ENCODE measurements at regions not wholly inside any gene's neighbourhood (a gene's known extent, or its start where the extent isn't known, plus 50 kb on each side); places are given as distances from the start of the nearest gene placed in this dataset.
"Not testable (repeated sequence)": the region's sequence is repeated elsewhere in the genome, so short reads cannot be mapped to it uniquely, and the experiment has no call there.

DNA sequence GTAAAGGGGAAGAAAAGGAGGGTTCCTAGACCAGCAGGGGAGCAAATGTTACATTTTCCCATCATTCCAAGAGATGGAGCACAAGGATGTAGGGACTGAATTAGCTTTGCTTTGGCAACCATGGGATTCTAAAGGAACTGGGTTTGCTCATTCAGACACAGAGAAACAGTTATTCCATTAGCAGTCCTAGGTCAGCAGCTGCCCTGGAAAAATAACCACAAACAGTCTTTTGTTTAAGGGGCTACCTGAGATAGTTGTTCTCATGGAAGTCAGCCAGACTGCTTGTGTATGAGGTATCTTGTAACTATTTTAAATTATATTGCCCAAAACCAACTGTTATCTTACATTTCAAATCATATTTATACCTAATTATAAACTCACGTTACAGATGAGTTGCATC, 58.4 kb upstream of the VCAM1 start (continued):
- TF ChIP-seq, protein P1, sequence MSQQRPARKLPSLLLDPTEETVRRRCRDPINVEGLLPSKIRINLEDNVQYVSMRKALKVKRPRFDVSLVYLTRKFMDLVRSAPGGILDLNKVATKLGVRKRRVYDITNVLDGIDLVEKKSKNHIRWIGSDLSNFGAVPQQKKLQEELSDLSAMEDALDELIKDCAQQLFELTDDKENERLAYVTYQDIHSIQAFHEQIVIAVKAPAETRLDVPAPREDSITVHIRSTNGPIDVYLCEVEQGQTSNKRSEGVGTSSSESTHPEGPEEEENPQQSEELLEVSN (IDR thresholded peaks at IDR 0.05), result no peak
- TF ChIP-seq KDM5A (IDR thresholded peaks at IDR 0.05; ENCODE audit: low read length) (no peak), CBX8 (IDR thresholded peaks at IDR 0.05; ENCODE audit: borderline replicate concordance, low read depth, low read length) (no peak)
- TF ChIP-seq, protein P2, sequence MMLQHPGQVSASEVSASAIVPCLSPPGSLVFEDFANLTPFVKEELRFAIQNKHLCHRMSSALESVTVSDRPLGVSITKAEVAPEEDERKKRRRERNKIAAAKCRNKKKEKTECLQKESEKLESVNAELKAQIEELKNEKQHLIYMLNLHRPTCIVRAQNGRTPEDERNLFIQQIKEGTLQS (IDR thresholded peaks at IDR 0.05; ENCODE audit: insufficient read depth, low read depth, low read length), result no peak

- H3K27ac ChIP-seq (ENCODE audit: low read depth, low read length); H2AFZ ChIP-seq (ENCODE audit: low read length); H4K5ac ChIP-seq (ENCODE audit: insufficient read length, low read depth, low read length); H2BK12ac ChIP-seq (ENCODE audit: low read depth, low read length); H3K4me1 ChIP-seq (replicated peaks in 1 of 4; ENCODE audit: control insufficient read depth in 3 of 4, insufficient read depth in 4 of 4, low read length in 3 of 4); H2BK15ac ChIP-seq (ENCODE audit: low read length); H3K36me3 ChIP-seq (ENCODE audit: control insufficient read depth in 2 of 4, insufficient read depth in 4 of 4, low read length in 3 of 4); H3K4ac ChIP-seq (replicated peaks; ENCODE audit: insufficient read length, low read depth, low read length); H3K23ac ChIP-seq (ENCODE audit: insufficient read length); H3K9me3 ChIP-seq (ENCODE audit: insufficient read depth in 2 of 2, low read depth in 1 of 2, low read length in 1 of 2); H3K9ac ChIP-seq (replicated peaks in 1 of 4; ENCODE audit: extremely low read depth in 1 of 4, low read depth in 3 of 4, low read length in 3 of 4); H3K79me1 ChIP-seq (ENCODE audit: low read depth, low read length); H3K27me3 ChIP-seq (replicated peaks in 1 of 4; ENCODE audit: control insufficient read depth in 3 of 4, extremely low read depth in 1 of 4, insufficient read depth in 3 of 4, low read length in 3 of 4); H3K4me2 ChIP-seq (ENCODE audit: insufficient read depth in 1 of 2, low read depth in 2 of 2, low read length in 2 of 2); H3K79me2 ChIP-seq (ENCODE audit: control insufficient read depth in 1 of 2, insufficient read depth in 2 of 2, low read length in 2 of 2); H3K56ac ChIP-seq (replicated peaks; ENCODE audit: insufficient read length, low read depth, low read length); H2AK5ac ChIP-seq (ENCODE audit: low read depth, low read length); H2BK5ac ChIP-seq (ENCODE audit: low read depth, low read length); H4K91ac ChIP-seq (replicated peaks; ENCODE audit: insufficient read length, low read length); H3K14ac ChIP-seq (ENCODE audit: insufficient read length); H2BK120ac ChIP-seq (replicated peaks; ENCODE audit: low read depth, low read length); H4K8ac ChIP-seq (ENCODE audit: extremely low read depth, insufficient read depth, low read length); FAIRE-seq; CTCF ChIA-PET (ENCODE audit: partially characterized antibody); DNase-seq (ENCODE audit: low read depth in 1 of 2, low spot score in 2 of 2); H3K18ac ChIP-seq (ENCODE audit: extremely low read depth, low read length); H3K23me2 ChIP-seq (ENCODE audit: low read depth, low read length); POLR2A ChIA-PET (ENCODE audit: partially characterized antibody); H4K20me1 ChIP-seq (replicated peaks in 1 of 2; ENCODE audit: control insufficient read depth in 1 of 2, insufficient read depth in 2 of 2, low read length in 2 of 2); H2BK20ac ChIP-seq (ENCODE audit: low read length); H3K4me3 ChIP-seq (ENCODE audit: extremely low read depth in 1 of 4, insufficient read depth in 2 of 4, low read depth in 3 of 4, low read length in 4 of 4): not testable (repeated sequence)
- WGBS, 2 experiments (ENCODE audit: extremely low coverage in 1 of 2, insufficient coverage in 1 of 2, insufficient read length in 1 of 2, insufficient replicate concordance in 2 of 2, low coverage in 1 of 2, low lambda C conversion rate in 2 of 2, missing lambda C conversion rate in 1 of 2), result 90% methylated on average over 7 of the region's 7 CpGs; no CpG with 5 or more reads in 1 of the 2 experiments
These were observed 51.0 kb upstream of the VCAM1 start for GRCh38 chr1:100668494-100668893.

Measured in H1 (cell line).